HG02678 (cell line): ENCODE measurements at regions not wholly inside any gene's neighbourhood (a gene's known extent, or its start where the extent isn't known, plus 50 kb on each side); places are given as distances from the start of the nearest gene placed in this dataset.

Source experiments
- ATAC-seq: cut with Tn5 transposase; IDR thresholded peaks from one replicate; pipeline ENCODE4 v1.9.1; 2021; ENCODE audit warnings: mild to moderate bottlenecking, moderate library complexity; ENCODE audit not compliant: unreplicated experiment

GRCh38 chr11:70669281-70669680 lies 271.0 kb downstream of the CTTN start:
- no peak for ATAC-seq

DNA sequence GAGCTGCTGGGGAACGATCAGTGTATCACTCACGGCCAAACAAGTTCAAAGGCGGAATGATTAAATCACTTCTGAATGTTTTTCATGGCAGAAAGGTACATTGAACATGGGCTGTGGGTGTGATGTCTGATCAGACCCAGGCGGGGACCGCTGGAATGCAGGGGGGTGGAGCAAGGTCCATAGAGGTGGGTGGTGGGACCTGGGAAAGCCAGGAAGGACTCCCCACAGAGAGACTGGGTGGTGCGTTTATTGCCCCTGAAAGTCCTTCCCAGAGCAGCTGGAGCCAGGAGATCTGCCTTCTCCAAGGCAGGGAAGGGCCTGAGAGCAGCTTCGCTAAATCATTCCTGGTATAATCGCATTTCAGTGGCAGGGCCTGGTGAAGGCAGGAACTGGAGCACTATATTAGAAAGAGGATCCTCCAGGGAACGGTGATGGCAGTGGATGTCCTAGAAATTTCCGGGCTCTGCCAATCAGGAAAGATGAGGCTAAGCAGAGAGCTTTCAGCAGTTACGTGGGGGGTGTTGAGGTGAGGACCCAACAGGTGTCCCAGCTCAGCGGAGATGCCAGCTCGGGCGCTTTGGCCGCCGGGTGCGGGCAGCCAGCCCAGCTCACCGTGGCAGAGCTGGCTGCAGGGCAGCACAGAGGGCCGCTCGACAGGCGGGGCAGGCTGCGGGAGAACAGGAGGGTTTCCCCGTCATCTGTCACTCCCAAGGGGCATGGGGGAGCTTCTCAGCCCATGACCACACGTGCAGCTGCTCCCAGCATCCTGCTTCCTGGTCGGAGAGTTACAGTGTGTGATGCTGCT lies 271.7 kb downstream of the CTTN start:
- ATAC-seq: no peak

- no peak for ATAC-seq
These were observed 272.3 kb downstream of the CTTN start for GRCh38 chr11:70670676-70671034.

DNA sequence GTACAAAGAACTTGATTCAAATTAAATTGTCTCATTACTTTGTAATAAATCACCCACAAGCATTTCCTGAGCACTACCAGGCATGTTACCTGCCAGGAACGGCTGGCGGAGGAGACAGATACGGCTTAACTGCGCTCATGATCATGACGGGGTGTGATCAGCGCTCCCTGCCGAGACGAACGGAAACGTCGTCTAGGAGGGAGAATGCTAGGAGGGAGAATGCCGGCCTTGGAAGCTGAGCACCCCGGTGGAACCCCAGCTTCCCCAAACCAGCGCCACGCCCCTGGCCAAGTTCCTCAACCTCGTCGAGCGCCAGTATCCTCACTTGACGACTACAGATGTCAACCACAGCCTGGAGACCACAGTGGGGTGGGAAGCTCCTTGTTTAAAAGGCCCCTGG lies 272.8 kb downstream of the CTTN start:
- no peak for ATAC-seq

DNA sequence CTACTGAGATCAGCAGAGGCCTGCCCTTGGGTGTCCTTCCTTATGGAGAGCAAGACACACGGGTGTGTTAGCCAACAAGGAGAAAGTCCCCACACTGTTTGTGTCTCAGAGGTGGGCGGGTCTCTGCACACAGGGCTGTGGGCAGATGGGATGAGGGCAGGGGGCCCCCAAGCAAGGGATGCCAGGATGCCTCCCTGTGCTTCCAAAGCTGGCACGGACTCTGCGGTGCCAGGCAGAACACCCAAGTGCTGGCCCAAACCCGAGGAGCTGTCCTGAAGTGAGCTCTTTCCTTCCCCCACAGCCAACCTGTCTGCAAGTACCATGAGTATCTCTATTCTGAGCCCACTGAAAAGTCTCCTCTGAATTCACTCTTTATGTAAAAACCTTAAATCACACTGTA lies 273.3 kb downstream of the CTTN start:
- no peak for ATAC-seq

- no peak for ATAC-seq
These were observed 274.8 kb downstream of the CTTN start for GRCh38 chr11:70672991-70673653.

DNA sequence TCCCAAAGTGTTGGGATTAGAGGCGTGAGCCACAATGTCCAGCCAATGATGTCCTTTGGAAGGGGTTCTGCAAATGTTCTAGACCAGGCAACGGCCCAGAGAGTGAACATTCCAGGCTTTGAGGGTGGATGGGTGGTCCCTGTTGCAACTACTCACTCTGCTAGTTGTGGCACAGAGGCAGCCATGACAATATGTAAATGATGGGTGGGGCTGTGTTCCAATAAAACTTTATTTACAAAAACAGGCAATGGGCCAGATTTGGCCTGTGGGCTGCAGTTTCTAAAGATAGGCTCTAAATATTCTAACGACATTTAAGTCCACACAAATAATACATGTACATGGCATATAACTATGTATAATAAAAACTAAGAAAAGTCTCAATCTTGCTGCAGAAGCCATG lies 276.3 kb downstream of the CTTN start:
- ATAC-seq: no peak

DNA sequence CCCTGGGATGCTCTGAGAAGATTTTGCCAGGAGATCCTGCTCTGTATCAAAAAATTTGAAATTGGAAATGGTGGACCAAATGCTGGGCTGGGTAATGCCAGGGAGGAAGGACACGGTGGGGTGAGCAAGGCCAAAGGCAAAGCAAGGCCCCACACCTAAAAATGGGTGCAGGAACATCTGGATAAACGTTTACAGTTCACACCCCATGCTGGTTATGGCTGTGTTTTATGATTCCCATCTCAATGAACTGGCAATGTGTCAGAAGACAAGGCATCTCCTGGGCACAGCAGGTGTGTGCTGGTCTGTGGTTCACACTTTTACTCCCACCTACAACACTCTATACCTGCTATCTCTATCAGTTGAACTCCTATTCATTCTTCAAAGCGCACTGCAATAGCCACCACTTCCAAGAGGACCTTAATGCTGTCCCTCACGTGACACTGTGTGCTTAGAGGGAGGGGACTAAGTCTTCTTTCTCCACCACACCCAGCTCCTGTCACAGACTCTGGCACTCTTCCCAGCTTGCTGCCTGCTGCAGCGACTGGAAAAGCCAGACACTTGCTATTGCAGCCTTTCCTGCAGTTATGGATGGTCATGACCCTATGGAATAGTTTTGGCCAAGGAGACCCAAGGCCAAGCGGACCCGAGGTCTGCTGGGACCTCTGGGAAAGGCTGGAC lies 277.5 kb downstream of the CTTN start:
- no peak for ATAC-seq

- no peak for ATAC-seq
These were observed 279.0 kb downstream of the CTTN start for GRCh38 chr11:70677232-70677916.

GRCh38 chr11:70678931-70679900 lies 280.9 kb downstream of the CTTN start:
- ATAC-seq: no peak

DNA sequence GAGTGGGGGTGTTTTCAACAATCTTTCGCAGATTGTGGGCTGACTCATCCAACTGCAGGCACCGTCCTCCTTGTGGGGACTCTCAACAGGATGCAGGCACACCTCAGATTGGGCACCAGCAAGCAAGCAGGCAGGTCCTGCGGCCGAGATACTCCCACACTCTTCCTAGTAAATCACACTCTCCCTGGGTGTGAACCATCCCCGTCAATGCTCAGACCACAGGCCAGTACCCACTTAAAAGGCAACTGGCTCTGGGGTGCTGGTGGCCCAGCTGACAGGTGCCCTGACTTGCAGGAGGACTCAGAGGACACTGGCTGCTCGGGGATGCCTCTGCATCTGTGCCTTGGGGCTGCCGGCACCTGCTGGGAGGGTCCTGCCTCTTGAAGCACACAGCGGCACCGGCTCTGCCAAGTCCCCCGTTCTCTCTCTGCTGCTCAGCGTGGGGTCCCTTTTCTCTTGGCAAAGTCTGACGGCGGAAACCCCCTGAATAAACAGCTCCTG lies 282.5 kb downstream of the CTTN start:
- ATAC-seq: no peak

GRCh38 chr11:70682056-70682455 lies 283.7 kb downstream of the CTTN start:
- no peak for ATAC-seq

GRCh38 chr11:70682760-70683159 lies 284.4 kb downstream of the CTTN start:
- ATAC-seq: no peak

- no peak for ATAC-seq
These were observed 289.4 kb downstream of the CTTN start for GRCh38 chr11:70687716-70688115.

- ATAC-seq: no peak
These were observed 289.8 kb downstream of the CTTN start for GRCh38 chr11:70688142-70688541.

DNA sequence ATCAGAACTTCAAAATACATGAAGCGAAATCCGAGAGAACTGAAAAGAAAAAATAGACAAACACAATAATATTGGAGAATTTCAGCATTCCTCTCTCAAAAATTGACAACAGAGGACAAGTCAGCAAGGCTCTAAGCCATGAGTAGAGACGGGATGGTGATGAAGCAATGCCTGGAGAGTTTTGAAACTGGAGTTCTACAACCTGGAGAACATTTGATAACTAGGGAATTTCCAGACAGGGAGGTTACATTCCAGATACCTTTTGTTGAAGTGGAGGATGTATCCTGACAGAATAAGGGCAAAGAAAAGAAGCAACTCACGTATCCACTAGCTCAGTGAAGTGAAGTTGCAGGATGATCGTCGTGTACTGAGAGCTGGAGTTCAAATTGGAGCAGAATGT lies 291.4 kb downstream of the CTTN start:
- ATAC-seq: no peak

DNA sequence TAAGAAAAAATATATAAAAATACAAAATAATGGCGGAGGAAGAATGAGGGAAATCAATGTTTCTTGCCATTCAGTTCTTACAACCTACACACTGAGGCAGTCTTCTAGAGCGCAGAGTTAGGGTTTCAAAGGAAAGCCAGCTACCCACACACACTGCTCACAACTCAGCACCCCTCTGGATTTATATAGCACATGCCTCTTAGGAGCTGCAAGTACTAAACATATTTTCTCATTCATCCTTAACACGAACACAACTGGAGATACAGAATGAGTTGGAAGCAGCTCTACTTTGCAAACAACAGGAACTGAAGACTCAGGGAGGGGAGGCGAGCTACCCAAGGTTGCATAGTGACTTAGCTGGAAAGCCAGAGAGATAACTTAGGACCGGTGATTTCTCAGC lies 293.8 kb downstream of the CTTN start:
- ATAC-seq: no peak

DNA sequence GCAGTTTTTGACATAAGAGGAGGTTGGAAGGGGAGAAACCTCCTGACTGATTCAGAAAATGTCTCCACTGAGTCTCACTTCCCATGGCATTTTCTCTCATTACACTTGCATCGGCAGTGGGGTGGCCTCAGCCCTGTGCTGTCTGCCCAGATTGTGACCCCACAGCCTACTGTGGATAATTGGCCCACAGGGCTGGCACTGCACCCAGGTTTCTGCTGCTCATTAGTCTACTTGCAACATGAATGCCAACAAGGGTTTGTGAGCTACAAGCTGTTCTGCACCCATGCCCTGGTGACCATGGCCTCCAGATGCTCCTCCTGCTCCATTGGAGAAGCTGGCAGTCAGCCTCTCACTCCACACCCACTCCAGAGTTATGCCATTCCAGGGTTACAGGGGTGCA lies 296.0 kb downstream of the CTTN start:
- no peak for ATAC-seq

GRCh38 chr11:70695086-70695960 lies 297.0 kb downstream of the CTTN start:
- no peak for ATAC-seq
